CD4-positive, alpha-beta T cell treated with Interleukin-21 for 1 hour (primary cell): ENCODE measurements at regions not wholly inside any gene's neighbourhood (a gene's known extent, or its start where the extent isn't known, plus 50 kb on each side); places are given as distances from the start of the nearest gene placed in this dataset.
"Not testable (repeated sequence)": the region's sequence is repeated elsewhere in the genome, so short reads cannot be mapped to it uniquely, and the experiment has no call there.

Source experiments
- DNase-seq: peaks from one replicate; pipeline ENCODE4 v3.0.0-alpha.2; 2020

- no peak for DNase-seq
These were observed 166.7 kb upstream of the THBS1 start for GRCh38 chr15:39414201-39414600.

GRCh38 chr15:39415634-39416033 is 165.2 kb upstream of the THBS1 start:
- no peak for DNase-seq

GRCh38 chr15:39416258-39416657 is 164.6 kb upstream of the THBS1 start:
- no peak for DNase-seq

- no peak for DNase-seq
These were observed 163.3 kb upstream of the THBS1 start for GRCh38 chr15:39417366-39418134.

GRCh38 chr15:39419651-39420050 is 161.2 kb upstream of the THBS1 start:
- DNase-seq = no peak

GRCh38 chr15:39420123-39420852 is 160.6 kb upstream of the THBS1 start:
- not testable (repeated sequence) for DNase-seq

GRCh38 chr15:39420853-39421192 is 160.1 kb upstream of the THBS1 start:
- not testable (repeated sequence) for DNase-seq

- DNase-seq = peak; percentile 72
These were observed 154.0 kb upstream of the THBS1 start for GRCh38 chr15:39426552-39427532.

- no peak for DNase-seq
These were observed 153.2 kb upstream of the THBS1 start for GRCh38 chr15:39427705-39428104.

- no peak for DNase-seq
These were observed 151.0 kb upstream of the THBS1 start for GRCh38 chr15:39429898-39430357.

- DNase-seq = no peak
These were observed 150.5 kb upstream of the THBS1 start for GRCh38 chr15:39430389-39430788.

GRCh38 chr15:39431376-39431775 is 149.5 kb upstream of the THBS1 start:
- DNase-seq = no peak

- no peak for DNase-seq
These were observed 148.9 kb upstream of the THBS1 start for GRCh38 chr15:39432026-39432425.

- DNase-seq = no peak
These were observed 147.9 kb upstream of the THBS1 start for GRCh38 chr15:39432912-39433348.

- DNase-seq = no peak
These were observed 147.5 kb upstream of the THBS1 start for GRCh38 chr15:39433376-39433775.

- no peak for DNase-seq
These were observed 146.7 kb upstream of the THBS1 start for GRCh38 chr15:39434163-39434562.

GRCh38 chr15:39434751-39435238 is 146.1 kb upstream of the THBS1 start:
- no peak for DNase-seq

- no peak for DNase-seq
These were observed 145.6 kb upstream of the THBS1 start for GRCh38 chr15:39435244-39435643.

- no peak for DNase-seq
These were observed 142.6 kb upstream of the THBS1 start for GRCh38 chr15:39438260-39438659.

- DNase-seq = no peak
These were observed 141.9 kb upstream of the THBS1 start for GRCh38 chr15:39438799-39439592.

GRCh38 chr15:39442898-39443297 is 138.0 kb upstream of the THBS1 start:
- no peak for DNase-seq

GRCh38 chr15:39443659-39444219 is 137.1 kb upstream of the THBS1 start:
- no peak for DNase-seq
